ENCODE measurements at regions not wholly inside any gene's neighbourhood (a gene's known extent, or its start where the extent isn't known, plus 50 kb on each side); places are given as distances from the start of the nearest gene placed in this dataset.

DNA sequence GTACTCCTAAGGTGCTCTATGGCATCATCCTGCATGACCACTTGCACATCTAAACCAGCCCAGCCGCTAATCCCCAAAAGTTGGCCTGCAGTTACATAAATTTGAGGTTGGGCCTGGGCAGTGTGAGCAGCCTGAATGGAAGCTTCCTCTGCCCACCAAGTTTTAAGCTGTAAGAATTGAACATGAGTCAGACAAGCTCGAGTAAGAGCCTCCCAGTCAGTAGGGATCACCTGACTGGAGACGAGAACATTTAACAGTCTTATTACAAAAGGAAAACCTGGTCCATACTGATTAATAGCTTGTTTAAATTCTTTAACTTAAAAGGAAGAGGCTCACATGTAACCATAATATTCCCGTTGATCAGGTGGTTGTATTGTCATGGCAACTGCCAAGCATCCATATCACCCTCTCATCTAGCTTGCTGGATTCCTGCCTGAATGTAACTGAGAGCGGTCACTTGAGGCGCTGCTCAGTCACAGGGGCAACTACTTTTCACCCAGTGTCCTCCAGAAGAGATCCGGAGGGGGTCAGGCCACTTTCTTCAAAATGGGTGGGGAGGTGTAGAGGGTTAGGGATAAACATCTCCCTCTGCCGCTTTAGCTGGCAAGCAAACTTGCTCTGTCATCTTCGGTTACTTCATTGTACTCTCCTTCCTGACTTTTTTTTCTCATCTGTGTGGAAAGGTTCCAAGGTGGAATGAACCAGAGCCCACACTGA is 56.6 kb upstream of the WDR1 start:
- Histone ChIP-seq H3K36me3 (ENCODE audit: control insufficient read depth, insufficient read depth, low read length) (no peaks in the 10 kb centered on the region), H3K4me1 (ENCODE audit: control insufficient read depth, insufficient read depth, low read length) (peaks cover 15% of the 10 kb centered on the region), H3K4me3 (ENCODE audit: low read length) (no peak overlapping the region), H3K27me3 (ENCODE audit: control insufficient read depth, insufficient read depth, low read length) (no peaks in the 10 kb centered on the region), H3K9me3 (replicated peaks; ENCODE audit: control insufficient read depth, low read depth, low read length) (no peaks in the 10 kb centered on the region), H3K27ac (ENCODE audit: low read length) (no peak overlapping the region)
- 80% methylated on average over 2 of the region's 9 CpGs for WGBS (ENCODE audit: insufficient coverage)
- DNase-seq = peak; percentile 16

DNA sequence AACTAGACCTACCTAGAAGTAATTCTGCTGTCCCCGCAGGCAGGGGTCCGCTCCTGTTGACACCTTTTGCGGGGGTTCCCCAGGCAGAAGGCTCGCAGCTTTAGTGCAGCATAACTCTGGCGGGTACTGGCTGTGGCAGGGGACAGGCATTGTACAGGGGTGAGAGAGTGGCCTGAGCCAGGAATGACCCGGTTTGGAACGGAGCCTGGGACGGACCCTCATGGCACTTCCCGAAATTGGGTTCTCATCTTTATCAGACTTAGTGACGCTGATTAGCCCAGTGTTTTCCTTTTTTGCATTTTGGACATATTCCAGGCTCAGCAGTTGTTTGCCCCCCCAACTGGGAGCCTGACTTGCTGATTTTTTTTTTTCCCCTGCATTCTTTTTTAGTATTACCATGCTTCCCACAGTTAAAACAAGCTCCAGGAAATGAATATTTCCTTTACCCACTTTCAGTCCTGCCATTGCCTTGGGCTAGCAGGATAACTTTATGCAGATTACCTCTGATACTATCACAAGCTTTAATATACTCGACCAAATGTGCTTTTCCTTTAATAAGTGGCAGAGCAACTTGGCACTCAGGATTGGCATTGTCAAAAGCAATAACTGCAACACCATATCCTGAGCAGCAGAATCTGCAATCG is 55.8 kb upstream of the WDR1 start:
- no peak for DNase-seq
- WGBS (ENCODE audit: insufficient coverage) = 48% methylated on average over 11 of the region's 12 CpGs
- peaks cover 15% of the 10 kb centered on the region for H3K4me1 ChIP-seq (ENCODE audit: control insufficient read depth, insufficient read depth, low read length)
- H3K27me3 ChIP-seq (ENCODE audit: control insufficient read depth, insufficient read depth, low read length) = no peaks in the 10 kb centered on the region
- H3K4me3 ChIP-seq (ENCODE audit: low read length) = no peak overlapping the region
- H3K36me3 ChIP-seq (ENCODE audit: control insufficient read depth, insufficient read depth, low read length) = no peaks in the 10 kb centered on the region
- no peak overlapping the region for H3K27ac ChIP-seq (ENCODE audit: low read length)
- H3K9me3 ChIP-seq (replicated peaks; ENCODE audit: control insufficient read depth, low read depth, low read length) = no peaks in the 10 kb centered on the region

DNA sequence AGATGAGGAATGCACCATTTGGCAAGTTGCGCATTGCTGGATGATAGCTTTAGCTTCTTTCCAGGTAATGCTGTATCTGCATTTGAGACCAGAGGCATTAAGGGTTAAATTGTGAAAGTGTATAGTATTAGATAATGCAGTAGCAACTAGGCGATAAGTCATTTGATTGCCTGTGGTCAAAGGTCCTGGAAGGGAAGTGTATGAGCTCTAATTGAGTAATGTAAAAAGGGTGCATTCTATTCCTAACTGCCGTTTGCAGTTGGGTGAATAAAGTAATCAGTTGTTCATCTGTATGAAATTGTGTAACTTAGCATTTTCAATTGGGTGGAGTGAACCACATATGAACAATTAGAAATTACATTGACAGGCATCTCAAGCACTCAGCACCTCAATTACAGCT is 54.5 kb upstream of the WDR1 start:
- H3K36me3 ChIP-seq (ENCODE audit: control insufficient read depth, insufficient read depth, low read length) = no peaks in the 10 kb centered on the region
- H3K4me3 ChIP-seq (ENCODE audit: low read length) = no peak overlapping the region
- no peaks in the 10 kb centered on the region for H3K27me3 ChIP-seq (ENCODE audit: control insufficient read depth, insufficient read depth, low read length)
- H3K9me3 ChIP-seq (replicated peaks; ENCODE audit: control insufficient read depth, low read depth, low read length) = no peaks in the 10 kb centered on the region
- peaks cover 15% of the 10 kb centered on the region for H3K4me1 ChIP-seq (ENCODE audit: control insufficient read depth, insufficient read depth, low read length)
- WGBS (ENCODE audit: insufficient coverage) = 83% methylated on average over 2 of the region's 3 CpGs
- DNase-seq = no peak
- H3K27ac ChIP-seq (ENCODE audit: low read length) = no peak overlapping the region

DNA sequence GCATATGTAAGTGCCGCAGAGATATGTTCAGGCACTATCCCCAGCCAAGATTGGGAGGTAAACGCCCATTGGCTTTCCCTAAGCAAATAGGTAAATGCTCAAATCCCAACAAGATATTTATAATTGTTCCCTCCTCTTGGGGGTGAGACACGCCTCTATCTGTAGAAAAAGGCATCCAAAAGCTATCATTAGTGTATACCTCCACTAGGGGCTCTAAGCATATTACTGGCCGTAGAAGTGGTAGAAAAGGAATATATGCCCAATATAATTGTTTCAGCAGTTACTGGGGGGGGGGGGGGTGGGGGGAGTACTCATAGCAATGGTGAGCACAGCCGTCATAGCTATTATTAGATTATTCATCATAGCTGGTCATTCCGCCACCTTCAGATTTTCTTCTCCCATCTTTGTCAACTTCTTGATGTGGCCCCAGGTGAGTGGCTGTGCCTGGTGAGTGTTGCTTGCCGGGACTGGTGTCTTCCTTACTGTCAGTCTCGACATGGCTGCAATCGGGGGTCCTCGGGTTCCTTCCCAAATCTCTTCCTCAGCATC is 53.3 kb upstream of the WDR1 start:
- no peaks in the 10 kb centered on the region for H3K27me3 ChIP-seq (ENCODE audit: control insufficient read depth, insufficient read depth, low read length)
- DNase-seq = no peak
- no peak overlapping the region for H3K4me3 ChIP-seq (ENCODE audit: low read length)
- H3K4me1 ChIP-seq (ENCODE audit: control insufficient read depth, insufficient read depth, low read length) = peaks cover 15% of the 10 kb centered on the region
- WGBS (ENCODE audit: insufficient coverage) = no CpG with 5 or more reads among the region's 10 CpGs
- H3K27ac ChIP-seq (ENCODE audit: low read length) = no peak overlapping the region
- H3K36me3 ChIP-seq (ENCODE audit: control insufficient read depth, insufficient read depth, low read length) = no peaks in the 10 kb centered on the region
- H3K9me3 ChIP-seq (replicated peaks; ENCODE audit: control insufficient read depth, low read depth, low read length) = no peaks in the 10 kb centered on the region

DNA sequence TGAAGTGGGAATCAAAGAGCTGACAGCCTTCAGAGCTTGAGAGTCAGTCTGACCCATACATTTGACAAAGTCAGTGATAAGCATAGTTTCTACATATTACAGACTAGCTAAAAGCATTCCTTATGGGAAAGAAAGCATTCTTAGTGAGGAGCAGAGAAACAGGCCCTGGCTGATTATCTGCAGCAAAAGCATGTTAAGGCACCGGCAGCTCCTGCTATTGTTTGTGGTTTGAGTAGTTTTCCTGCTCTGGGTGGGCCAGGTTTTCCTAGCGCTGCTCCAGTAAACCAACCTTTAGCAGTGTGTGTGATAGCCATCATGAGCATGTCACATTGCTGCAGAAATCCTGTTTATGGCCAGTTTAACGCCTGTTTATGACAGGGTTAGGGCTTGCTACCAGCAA is 51.6 kb upstream of the WDR1 start:
- DNase-seq = no peak
- Histone ChIP-seq H3K4me3 (ENCODE audit: low read length) (no peak overlapping the region), H3K27ac (ENCODE audit: low read length) (no peak overlapping the region), H3K9me3 (replicated peaks; ENCODE audit: control insufficient read depth, low read depth, low read length) (no peaks in the 10 kb centered on the region), H3K36me3 (ENCODE audit: control insufficient read depth, insufficient read depth, low read length) (no peaks in the 10 kb centered on the region), H3K4me1 (ENCODE audit: control insufficient read depth, insufficient read depth, low read length) (peaks cover 3% of the 10 kb centered on the region), H3K27me3 (ENCODE audit: control insufficient read depth, insufficient read depth, low read length) (no peaks in the 10 kb centered on the region)
- WGBS (ENCODE audit: insufficient coverage) = 33% methylated on average over 1 of the region's 3 CpGs

DNA sequence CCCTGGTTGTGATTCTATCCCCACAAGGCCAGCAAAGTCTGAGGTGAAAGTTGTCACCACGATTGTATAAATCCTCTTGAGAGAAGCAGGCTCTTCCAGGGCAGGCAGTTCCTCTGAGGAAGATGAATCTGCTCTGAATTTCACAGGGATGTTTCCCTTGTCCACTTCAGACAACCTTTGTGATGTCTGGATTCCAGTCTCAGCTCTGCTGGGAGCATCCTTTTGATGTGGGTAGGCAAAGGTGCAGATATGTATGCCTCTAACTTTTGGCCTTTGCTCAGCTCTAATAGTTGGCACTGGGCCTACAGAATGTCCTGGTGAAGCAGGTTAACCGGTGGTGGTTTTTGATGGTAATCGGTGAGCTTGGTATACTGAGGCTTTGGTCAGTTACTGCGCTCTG is 50.6 kb upstream of the WDR1 start:
- DNase-seq = no peak
- Histone ChIP-seq H3K27ac (ENCODE audit: low read length) (no peak overlapping the region), H3K9me3 (replicated peaks; ENCODE audit: control insufficient read depth, low read depth, low read length) (no peaks in the 10 kb centered on the region), H3K27me3 (ENCODE audit: control insufficient read depth, insufficient read depth, low read length) (no peaks in the 10 kb centered on the region), H3K36me3 (ENCODE audit: control insufficient read depth, insufficient read depth, low read length) (no peaks in the 10 kb centered on the region), H3K4me3 (ENCODE audit: low read length) (no peak overlapping the region), H3K4me1 (ENCODE audit: control insufficient read depth, insufficient read depth, low read length) (peaks cover 2% of the 10 kb centered on the region)
- 88% methylated on average over 1 of the region's 4 CpGs for WGBS (ENCODE audit: insufficient coverage)
